ENCODE measurements at regions not wholly inside any gene's neighbourhood (a gene's known extent, or its start where the extent isn't known, plus 50 kb on each side); places are given as distances from the start of the nearest gene placed in this dataset.
A peak's percentile ranks its signal among the peaks of the same experiment; 100 is the strongest.
"Not testable (repeated sequence)": the region's sequence is repeated elsewhere in the genome, so short reads cannot be mapped to it uniquely, and the experiment has no call there.

GRCh38 chr5:17037751-17038150, 101.7 kb upstream of the MYO10 start:
- no peak for DNase-seq

GRCh38 chr5:17039170-17039569, 103.1 kb upstream of the MYO10 start:
- no peak for DNase-seq

DNA sequence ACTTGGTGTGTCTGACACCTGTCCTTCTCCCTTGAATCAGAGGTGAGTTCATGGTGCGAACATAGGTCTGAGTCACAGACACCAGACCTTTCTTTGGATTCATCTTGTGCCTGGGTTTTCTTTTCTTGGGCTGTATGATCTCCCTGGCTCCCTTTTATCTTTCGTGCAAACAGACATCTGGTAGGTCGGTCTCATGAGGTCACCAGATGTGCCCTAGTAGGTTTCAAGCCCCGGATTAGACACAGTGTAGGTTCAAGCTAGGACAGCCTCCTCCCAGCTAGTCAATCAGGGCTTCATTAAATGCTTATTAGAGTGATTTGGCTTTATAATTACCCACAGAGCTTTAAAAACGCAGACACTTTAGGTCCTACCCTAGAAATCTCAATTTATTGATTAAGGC, 106.0 kb upstream of the MYO10 start:
- no peak for DNase-seq

DNA sequence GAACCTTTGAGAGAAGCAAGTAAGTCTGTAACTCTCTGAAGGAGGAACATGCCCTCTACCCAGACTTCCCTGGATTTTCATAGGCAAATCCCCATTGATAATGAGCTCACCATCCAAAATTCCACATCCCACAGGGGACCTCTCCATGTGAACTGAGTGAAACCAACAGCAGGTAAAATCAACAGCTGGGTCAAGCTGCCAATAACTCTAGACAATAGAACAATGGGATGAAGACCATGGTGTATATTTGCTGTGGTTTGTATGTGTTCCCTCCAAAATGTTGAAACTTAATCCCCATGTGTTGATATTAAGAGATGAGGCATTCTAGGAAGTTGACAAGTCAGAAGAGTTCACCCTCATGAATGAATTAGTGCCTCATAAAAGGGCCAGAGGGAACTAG, 110.2 kb upstream of the MYO10 start:
- DNase-seq: no peak

GRCh38 chr5:17050236-17050635, 114.1 kb upstream of the MYO10 start:
- no peak for DNase-seq

GRCh38 chr5:17054911-17055310, 118.8 kb upstream of the MYO10 start:
- no peak for DNase-seq

DNA sequence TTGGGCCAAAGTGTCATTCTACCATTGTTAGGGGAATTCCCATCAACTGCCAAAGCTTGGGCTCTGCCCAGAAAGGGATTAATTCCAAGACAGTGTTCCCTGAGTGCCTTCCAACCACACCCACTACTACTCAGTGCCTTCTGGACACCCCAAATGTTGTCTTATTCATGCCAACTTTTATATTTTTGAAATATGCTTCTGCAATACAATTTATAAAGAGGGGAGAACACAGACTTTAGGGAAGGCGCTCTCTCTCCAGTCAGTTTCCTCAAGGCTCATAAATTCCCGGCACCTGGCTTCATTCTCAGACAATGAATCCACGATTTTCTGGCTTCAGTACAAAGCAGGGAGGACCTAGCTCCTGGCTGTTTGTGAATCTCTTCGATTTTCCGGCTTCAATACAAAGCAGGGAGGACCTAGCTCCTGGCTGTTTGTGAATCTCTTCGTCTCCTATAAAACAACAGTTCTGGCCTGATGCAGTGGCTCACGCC, 120.1 kb upstream of the MYO10 start:
- DNase-seq: no peak

DNA sequence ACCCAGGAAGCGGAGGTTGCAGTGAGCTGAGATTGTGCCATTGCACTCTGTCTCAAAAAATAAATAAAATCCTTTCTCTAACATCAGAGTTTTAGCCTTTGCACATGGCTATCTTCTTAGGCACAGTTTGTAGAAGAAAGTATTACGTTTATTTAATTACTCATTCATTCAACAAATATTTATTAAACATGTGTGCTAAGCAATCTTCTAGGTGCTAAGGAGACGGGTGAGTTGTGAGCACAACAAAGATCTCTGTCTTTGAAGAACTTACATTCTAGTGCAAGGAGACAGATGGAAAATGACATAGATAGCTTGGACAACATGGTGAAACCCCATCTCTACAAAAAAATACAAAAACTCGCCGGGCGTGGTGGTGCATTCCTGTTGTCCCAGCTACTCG, 122.3 kb upstream of the MYO10 start:
- DNase-seq: no peak

DNA sequence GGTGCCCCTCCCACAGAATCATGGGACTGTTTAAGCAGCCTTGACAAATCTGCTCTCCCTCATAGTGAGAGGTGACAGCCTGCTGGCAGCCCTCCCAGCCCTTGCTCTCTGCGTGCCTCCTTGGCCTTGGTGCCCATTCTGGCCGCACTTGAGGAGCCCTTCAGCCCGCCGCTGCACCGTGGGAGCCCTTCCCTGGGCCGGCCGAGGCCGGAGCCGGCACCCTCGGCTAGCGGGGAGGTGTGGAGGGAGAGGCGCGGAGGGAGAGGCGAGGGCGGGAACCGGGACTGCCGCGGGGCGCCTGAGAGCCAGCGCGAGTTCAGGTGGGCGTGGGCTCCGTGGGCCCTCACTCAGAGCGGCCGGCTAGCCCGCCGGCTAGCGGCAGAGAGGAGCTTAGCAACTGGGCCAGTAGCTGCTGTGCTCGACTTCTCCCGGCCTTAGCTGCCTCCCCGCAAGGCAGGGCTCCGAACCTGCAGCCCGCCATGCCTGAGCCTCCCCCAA, 125.9 kb upstream of the MYO10 start:
- no peak for DNase-seq

DNA sequence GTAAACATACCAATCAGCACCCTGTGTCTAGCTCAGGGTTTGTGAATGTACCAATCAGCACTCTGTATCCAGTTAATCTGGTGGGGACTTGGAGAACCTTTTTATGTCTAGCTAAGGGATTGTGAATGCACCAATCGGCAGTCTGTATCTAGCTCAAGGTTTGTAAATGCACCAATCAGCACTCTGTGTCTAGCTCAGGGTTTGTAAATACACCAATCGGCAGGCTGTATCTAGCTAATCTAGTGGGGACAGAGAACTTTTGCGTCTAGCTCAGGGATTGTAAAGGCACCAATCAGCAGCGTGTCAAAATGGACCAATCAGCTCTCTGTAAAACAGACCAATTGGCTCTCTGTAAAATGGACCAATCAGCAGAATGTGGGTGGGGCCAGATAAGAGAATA, 126.7 kb upstream of the MYO10 start:
- not testable (repeated sequence) for DNase-seq

GRCh38 chr5:17064241-17064640, 128.2 kb upstream of the MYO10 start:
- no peak for DNase-seq

DNA sequence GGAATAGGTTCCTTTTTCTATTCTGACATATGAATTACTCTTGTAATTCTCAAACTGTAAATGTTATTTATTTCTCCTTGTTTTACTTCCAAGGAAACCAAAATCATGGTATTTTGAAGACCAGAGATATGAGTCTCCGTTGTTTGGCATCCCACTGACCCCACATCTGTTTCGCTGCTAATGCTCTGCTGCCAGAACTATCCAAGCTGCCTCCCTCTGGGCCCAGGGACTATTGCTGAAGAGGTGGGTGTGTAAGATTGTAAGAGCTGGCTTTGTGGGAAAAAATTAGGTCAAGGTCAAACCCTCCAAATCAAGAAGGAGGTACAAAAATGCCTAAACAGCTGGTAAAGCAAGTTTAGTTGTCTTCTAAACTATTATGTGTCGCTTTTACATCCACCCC, 129.4 kb upstream of the MYO10 start:
- no peak for DNase-seq

GRCh38 chr5:17066026-17066425, 129.9 kb upstream of the MYO10 start:
- not testable (repeated sequence) for DNase-seq

GRCh38 chr5:17067657-17068392, 131.7 kb upstream of the MYO10 start:
- no peak for DNase-seq

- peak; percentile 69 for DNase-seq
Observed at GRCh38 chr5:17069995-17070511, 134.0 kb upstream of the MYO10 start.

DNA sequence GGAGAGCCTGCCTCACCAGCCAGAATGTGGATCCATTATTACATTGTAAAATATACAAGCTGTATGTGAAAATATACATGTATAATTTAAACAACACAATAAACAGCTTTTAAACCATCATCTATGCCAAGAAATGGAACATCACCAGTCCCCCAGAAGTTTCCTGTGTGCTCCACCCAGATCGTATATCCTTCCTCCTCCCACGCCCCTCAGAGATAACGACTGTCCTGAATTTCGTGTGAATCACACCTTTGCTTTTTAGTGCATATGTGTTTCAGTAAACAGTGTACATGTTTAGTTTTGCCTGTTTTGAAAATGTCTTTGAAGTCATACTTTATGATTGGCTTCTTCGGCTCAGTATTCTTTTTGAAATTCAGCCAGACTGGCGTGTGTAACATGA, 134.6 kb upstream of the MYO10 start:
- DNase-seq: peak; percentile 8

DNA sequence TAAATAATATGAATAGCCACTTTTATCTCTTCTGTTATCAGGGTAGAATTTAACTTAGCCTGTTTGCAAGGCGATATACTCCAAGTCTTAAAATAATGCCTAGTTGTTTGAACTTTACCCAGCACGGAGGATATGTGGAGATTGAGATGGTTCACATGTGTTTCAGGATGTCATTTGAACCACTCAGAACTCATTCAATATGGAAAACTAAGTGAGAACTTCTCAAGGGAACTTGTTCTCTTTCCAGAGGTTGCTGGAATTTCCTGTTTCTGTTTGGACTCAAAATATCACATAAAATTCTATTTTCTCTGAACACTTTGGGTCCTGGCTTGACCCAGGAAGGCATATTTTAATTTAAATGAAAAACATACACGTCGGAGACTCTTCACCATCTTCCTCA, 139.1 kb upstream of the MYO10 start:
- DNase-seq: no peak

GRCh38 chr5:17076272-17076671, 140.2 kb upstream of the MYO10 start:
- peak; percentile 80 for DNase-seq

GRCh38 chr5:17077440-17078233, 139.8 kb upstream of the BASP1 start:
- DNase-seq: no peak

- no peak for DNase-seq
Observed at GRCh38 chr5:17079562-17079961, 137.9 kb upstream of the BASP1 start.

DNA sequence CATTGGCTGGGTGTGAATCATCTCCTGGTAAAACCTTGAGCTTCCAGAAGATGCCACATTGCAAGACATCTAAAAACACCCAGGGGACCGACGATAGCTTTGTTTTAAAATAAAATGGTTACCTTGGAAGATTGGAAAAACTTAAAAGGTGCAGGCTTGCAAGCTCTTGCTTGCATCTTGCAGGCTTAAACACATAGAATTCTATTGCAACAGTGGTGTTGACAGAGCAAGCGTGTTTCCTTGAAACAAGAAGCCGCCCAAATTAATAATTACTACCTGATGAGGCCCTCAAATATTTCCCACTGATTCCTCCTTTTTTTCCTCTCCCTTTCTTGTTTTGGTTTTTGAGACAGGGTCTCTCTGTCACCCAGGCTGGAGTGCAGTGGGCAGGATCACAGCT, 137.1 kb upstream of the BASP1 start:
- DNase-seq: no peak

GRCh38 chr5:17081142-17081541, 136.3 kb upstream of the BASP1 start:
- DNase-seq: no peak

DNA sequence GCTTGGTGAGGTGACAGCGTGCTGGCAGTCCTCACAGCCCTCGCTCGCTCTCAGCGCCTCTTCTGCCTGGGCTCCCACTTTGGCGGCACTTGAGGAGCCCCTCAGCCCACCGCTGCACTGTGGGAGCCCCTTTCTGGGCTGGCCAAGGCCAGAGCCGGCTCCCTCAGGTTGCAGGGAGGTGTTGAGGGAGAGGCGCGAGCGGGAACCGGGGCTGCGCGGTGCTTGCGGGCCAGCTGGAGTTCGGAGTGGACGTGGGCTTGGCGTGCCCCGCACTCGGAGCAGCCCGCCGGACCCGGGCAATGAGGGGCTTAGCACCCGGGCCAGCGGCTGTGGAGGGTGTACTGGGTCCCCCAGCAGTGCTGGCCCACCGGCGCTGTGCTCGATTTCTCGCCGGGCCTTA, 134.2 kb upstream of the BASP1 start:
- not testable (repeated sequence) for DNase-seq

GRCh38 chr5:17087035-17087434, 130.4 kb upstream of the BASP1 start:
- no peak for DNase-seq

Measured in OCI-M1 (cell line).